ENCODE measurements at regions not wholly inside any gene's neighbourhood (a gene's known extent, or its start where the extent isn't known, plus 50 kb on each side); places are given as distances from the start of the nearest gene placed in this dataset.

- TF ChIP-seq, protein P1, sequence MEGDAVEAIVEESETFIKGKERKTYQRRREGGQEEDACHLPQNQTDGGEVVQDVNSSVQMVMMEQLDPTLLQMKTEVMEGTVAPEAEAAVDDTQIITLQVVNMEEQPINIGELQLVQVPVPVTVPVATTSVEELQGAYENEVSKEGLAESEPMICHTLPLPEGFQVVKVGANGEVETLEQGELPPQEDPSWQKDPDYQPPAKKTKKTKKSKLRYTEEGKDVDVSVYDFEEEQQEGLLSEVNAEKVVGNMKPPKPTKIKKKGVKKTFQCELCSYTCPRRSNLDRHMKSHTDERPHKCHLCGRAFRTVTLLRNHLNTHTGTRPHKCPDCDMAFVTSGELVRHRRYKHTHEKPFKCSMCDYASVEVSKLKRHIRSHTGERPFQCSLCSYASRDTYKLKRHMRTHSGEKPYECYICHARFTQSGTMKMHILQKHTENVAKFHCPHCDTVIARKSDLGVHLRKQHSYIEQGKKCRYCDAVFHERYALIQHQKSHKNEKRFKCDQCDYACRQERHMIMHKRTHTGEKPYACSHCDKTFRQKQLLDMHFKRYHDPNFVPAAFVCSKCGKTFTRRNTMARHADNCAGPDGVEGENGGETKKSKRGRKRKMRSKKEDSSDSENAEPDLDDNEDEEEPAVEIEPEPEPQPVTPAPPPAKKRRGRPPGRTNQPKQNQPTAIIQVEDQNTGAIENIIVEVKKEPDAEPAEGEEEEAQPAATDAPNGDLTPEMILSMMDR (IDR thresholded peaks at IDR 0.05; ENCODE audit: low read depth, low read length, missing control alignments): no peak
- H3K4me3 ChIP-seq (ENCODE audit: low read depth, low read length): no peak overlapping the region
- DNase-seq (ENCODE audit: low read depth): no peak
These were observed 436.4 kb downstream of the QKI start for GRCh38 chr6:163850874-163851273.

DNA sequence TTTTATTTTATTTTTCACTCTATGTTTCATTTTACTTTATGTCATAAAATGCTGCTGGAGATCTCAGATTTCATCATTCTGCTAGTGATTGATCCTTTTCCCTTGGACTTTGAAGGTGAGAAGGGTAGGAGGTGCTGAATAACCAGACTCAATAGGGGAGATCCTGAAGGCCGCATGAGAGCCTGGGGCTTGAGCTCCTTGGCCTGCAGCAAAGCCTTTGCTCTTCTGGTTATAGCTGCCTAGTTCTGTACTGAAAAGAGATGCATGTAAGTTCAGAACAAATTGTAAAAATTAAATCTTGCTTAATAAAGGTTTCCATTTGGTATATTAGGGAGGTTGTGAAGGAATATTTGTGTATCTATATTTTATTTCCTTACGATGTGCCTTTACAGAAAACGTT lies 430.2 kb downstream of the QKI start:
- H3K4me3 ChIP-seq (ENCODE audit: low read depth, low read length): no peak overlapping the region
- DNase-seq (ENCODE audit: low read depth): no peak
- TF ChIP-seq, protein P1 (IDR thresholded peaks at IDR 0.05; ENCODE audit: low read depth, low read length, missing control alignments): no peak

DNA sequence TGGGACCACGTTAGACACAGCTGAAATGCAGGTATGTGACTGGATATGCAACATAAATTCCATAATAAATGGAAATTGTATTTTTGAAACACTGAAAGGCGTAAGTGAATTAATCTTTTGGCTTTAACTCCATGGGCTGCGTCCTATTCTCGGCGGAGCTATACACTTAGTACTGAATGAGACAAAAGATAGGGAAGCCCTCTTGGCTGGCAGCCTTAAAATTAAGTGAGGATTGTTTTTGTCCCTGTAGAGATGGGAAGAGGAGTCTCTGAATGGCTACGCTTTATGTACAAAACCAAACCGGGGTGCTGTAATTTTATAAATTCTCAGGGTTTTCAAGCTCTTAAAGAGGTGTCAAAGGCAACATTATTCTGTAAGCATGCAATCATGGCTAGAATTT lies 429.8 kb downstream of the QKI start:
- TF ChIP-seq, protein P1 (IDR thresholded peaks at IDR 0.05; ENCODE audit: low read depth, low read length, missing control alignments): no peak
- H3K4me3 ChIP-seq (ENCODE audit: low read depth, low read length): no peak overlapping the region
- no peak for DNase-seq (ENCODE audit: low read depth)

DNA sequence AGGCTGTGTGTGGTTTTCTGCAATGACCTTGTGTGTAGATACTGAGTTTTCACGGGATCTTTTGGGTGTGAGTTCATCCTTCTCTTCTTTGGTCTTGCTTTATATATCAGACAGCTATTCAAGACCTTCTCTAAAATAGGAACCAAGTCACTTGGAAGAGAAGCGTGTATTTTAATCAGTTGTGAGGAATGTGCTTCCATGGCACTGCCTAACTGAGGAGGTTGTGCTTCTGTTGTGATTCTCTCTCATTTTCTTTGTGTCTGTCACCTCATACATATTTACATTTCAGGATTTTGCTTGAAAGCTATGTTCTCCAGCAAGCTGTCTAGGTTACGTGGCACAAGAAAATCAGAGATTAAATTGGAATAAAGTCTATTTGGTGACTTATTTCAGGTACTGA lies 428.7 kb downstream of the QKI start:
- H3K4me3 ChIP-seq (ENCODE audit: low read depth, low read length): no peak overlapping the region
- DNase-seq (ENCODE audit: low read depth): no peak
- TF ChIP-seq, protein P1 (IDR thresholded peaks at IDR 0.05; ENCODE audit: low read depth, low read length, missing control alignments): no peak

DNA sequence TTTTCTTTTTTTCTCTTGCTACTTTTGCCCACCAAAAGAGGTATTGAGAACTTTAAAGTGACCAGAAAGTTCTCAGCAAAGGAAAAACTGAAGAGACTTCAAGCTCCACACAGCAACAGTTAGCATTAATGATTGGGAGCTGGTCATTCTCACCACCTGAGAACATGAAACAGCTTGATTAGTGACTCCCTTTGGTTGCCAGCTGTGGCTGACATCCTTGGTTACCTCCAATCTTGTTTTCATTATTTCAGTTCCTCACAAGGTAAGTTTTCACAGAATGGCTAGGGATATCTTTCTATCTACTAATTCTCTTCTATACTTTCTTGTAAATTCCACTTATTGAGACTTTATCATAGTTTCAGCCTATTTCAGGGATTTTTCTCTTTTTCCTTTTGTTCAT lies 427.9 kb downstream of the QKI start:
- TF ChIP-seq, protein P1 (IDR thresholded peaks at IDR 0.05; ENCODE audit: low read depth, low read length, missing control alignments): no peak
- no peak for DNase-seq (ENCODE audit: low read depth)
- H3K4me3 ChIP-seq (ENCODE audit: low read depth, low read length): no peak overlapping the region

- no peak for DNase-seq (ENCODE audit: low read depth)
- H3K4me3 ChIP-seq (ENCODE audit: low read depth, low read length): no peak overlapping the region
- TF ChIP-seq, protein P1 (IDR thresholded peaks at IDR 0.05; ENCODE audit: low read depth, low read length, missing control alignments): no peak
These were observed 427.2 kb downstream of the QKI start for GRCh38 chr6:163841733-163842132.

DNA sequence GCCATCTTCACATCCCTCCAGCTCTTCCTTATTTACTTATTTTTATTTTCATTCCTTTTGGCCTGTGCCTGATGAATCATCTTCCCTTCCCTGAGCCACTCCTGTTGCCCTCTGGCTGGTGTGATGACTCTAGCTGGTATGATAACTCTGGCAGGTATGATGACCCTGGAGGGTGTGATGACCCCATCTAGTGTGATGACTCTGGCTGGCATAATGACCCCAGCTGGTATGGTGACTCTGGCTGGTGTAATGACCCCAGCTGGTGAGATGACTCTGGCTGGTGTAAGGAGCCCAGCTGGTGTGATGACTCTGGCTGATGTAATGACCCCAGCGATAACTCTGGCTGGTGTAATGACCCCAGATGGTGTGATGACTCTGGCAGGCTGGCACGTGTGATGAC lies 426.8 kb downstream of the QKI start:
- TF ChIP-seq, protein P1 (IDR thresholded peaks at IDR 0.05; ENCODE audit: low read depth, low read length, missing control alignments): no peak
- H3K4me3 ChIP-seq (ENCODE audit: low read depth, low read length): no peak overlapping the region

More for the DNA sequence above, 426.8 kb downstream of the QKI start:
- DNase-seq (ENCODE audit: low read depth): no peak

All from GM12864 (cell line).